Kidney glomerular epithelial cell (primary cell): ENCODE measurements at regions not wholly inside any gene's neighbourhood (a gene's known extent, or its start where the extent isn't known, plus 50 kb on each side); places are given as distances from the start of the nearest gene placed in this dataset.
A peak's percentile ranks its signal among the peaks of the same experiment; 100 is the strongest.
"Not testable (repeated sequence)": the region's sequence is repeated elsewhere in the genome, so short reads cannot be mapped to it uniquely, and the experiment has no call there.

Experiments used
- DNase-seq: peaks from one replicate; lab custom pipeline; 2025; lab: John Stamatoyannopoulos, UW

- DNase-seq, result no peak
Observed at GRCh38 chr9:95732802-95733688, 142.4 kb upstream of the ERCC6L2 start.

GRCh38 chr9:95731876-95732275 is 143.6 kb upstream of the ERCC6L2 start:
- DNase-seq, result no peak

GRCh38 chr9:95729669-95730368 is 145.7 kb upstream of the ERCC6L2 start:
- no peak for DNase-seq

- DNase-seq, result no peak
Observed at GRCh38 chr9:95729046-95729445, 146.4 kb upstream of the ERCC6L2 start.

- no peak for DNase-seq
Observed at GRCh38 chr9:95727947-95728520, 147.5 kb upstream of the ERCC6L2 start.

GRCh38 chr9:95726756-95727155 is 148.7 kb upstream of the ERCC6L2 start:
- peak; percentile 28 for DNase-seq

- no peak for DNase-seq
Observed at GRCh38 chr9:95725045-95725444, 150.4 kb upstream of the ERCC6L2 start.

GRCh38 chr9:95724253-95724991 is 151.1 kb upstream of the ERCC6L2 start:
- DNase-seq, result no peak

GRCh38 chr9:95722141-95722540 is 153.3 kb upstream of the ERCC6L2 start:
- no peak for DNase-seq

- no peak for DNase-seq
Observed at GRCh38 chr9:95721061-95721531, 154.4 kb upstream of the ERCC6L2 start.

- DNase-seq, result no peak
Observed at GRCh38 chr9:95720496-95720895, 155.0 kb upstream of the ERCC6L2 start.

GRCh38 chr9:95719354-95719753 is 156.1 kb upstream of the ERCC6L2 start:
- DNase-seq, result no peak

- DNase-seq, result no peak
Observed at GRCh38 chr9:95718263-95718662, 157.2 kb upstream of the ERCC6L2 start.

GRCh38 chr9:95715868-95716435 is 159.5 kb upstream of the ERCC6L2 start:
- DNase-seq, result no peak

GRCh38 chr9:95710446-95710845 is 165.0 kb upstream of the ERCC6L2 start:
- no peak for DNase-seq

- peak; percentile 68 for DNase-seq
Observed at GRCh38 chr9:95696701-95697100, 178.8 kb upstream of the ERCC6L2 start.

GRCh38 chr9:95691435-95691834 is 174.7 kb upstream of the PTCH1 start:
- DNase-seq, result no peak

GRCh38 chr9:95689669-95690068 is 172.9 kb upstream of the PTCH1 start:
- no peak for DNase-seq

- DNase-seq, result no peak
Observed at GRCh38 chr9:95684516-95684915, 167.7 kb upstream of the PTCH1 start.

GRCh38 chr9:95680306-95680705 is 163.5 kb upstream of the PTCH1 start:
- DNase-seq, result not testable (repeated sequence)

- no peak for DNase-seq
Observed at GRCh38 chr9:95679874-95680273, 163.1 kb upstream of the PTCH1 start.

GRCh38 chr9:95678759-95679158 is 162.0 kb upstream of the PTCH1 start:
- no peak for DNase-seq
